ENCODE measurements at regions not wholly inside any gene's neighbourhood (a gene's known extent, or its start where the extent isn't known, plus 50 kb on each side); places are given as distances from the start of the nearest gene placed in this dataset.
"Not testable (repeated sequence)": the region's sequence is repeated elsewhere in the genome, so short reads cannot be mapped to it uniquely, and the experiment has no call there.

GRCh38 chr18:30684825-30685481 is 357.6 kb downstream of the DSC3 start:
- no peak for TF ChIP-seq CTCF (IDR thresholded peaks at IDR 0.05; ENCODE audit: control insufficient read depth, insufficient read depth, low read depth, low read length, missing control alignments)
- no peak for DNase-seq (ENCODE audit: low read depth)

GRCh38 chr18:30683836-30684235 is 358.7 kb downstream of the DSC3 start:
- TF ChIP-seq CTCF (IDR thresholded peaks at IDR 0.05; ENCODE audit: control insufficient read depth, insufficient read depth, low read depth, low read length, missing control alignments), result no peak
- no peak for DNase-seq (ENCODE audit: low read depth)
- H3K4me3 ChIP-seq (ENCODE audit: control insufficient read depth, low read depth, low read length), result no peak overlapping the region

More at GRCh38 chr18:30684825-30685481, 357.6 kb downstream of the DSC3 start:
- H3K4me3 ChIP-seq (ENCODE audit: control insufficient read depth, low read depth, low read length), result no peak overlapping the region

DNA sequence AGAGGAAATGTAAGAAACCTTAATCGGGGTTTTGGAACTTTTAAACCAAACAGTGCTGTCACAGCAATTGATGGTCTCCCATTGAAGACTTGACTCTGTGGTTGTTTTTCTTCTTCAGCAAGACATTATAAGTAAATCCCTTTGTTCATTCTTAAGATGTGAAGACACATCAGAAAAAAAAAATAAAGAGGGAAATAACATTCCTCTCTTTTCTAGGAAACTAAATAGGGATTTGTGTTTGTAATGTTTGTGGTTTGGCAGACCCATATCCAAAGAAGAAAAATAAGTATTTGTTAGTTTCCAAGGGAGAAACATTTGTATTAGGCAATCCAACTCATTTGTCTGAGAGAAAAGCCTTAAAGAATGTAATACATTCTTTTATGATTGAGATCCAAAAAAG is 359.9 kb downstream of the DSC3 start:
- no peak overlapping the region for H3K4me3 ChIP-seq (ENCODE audit: control insufficient read depth, low read depth, low read length)
- TF ChIP-seq CTCF (IDR thresholded peaks at IDR 0.05; ENCODE audit: control insufficient read depth, insufficient read depth, low read depth, low read length, missing control alignments), result no peak
- no peak for DNase-seq (ENCODE audit: low read depth)

DNA sequence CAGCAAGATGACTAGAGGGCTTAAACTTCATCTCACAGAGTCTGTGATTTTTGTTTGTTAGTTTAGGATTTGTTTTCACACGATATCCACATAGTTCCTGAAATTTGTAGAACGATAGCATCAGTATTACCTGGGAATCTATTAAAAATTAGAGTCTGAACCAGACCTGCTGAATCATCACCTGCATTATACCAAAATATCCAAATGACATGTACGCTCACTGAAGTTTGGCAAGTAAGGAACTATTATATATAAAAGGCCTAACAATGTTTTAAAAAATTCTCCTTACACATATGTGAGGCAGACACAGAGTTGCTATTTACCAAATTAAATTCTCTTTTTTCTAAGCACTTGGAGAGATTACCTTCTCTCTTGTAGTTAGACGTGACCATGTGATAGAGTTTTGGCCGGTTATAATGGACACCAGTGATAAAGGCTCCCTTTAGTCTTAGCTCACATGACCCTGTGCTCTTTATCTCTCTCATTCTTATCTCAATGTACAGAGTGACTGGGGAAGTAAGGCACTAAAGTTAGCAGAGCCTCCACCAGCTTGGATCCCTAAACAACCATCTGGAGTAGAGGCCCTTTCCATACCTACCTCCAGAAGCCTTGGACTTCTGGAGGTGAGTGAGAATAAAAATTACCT is 363.1 kb downstream of the DSC3 start:
- no peak for TF ChIP-seq CTCF (IDR thresholded peaks at IDR 0.05; ENCODE audit: control insufficient read depth, insufficient read depth, low read depth, low read length, missing control alignments)
- DNase-seq (ENCODE audit: low read depth), result no peak
- no peak overlapping the region for H3K4me3 ChIP-seq (ENCODE audit: control insufficient read depth, low read depth, low read length)

DNA sequence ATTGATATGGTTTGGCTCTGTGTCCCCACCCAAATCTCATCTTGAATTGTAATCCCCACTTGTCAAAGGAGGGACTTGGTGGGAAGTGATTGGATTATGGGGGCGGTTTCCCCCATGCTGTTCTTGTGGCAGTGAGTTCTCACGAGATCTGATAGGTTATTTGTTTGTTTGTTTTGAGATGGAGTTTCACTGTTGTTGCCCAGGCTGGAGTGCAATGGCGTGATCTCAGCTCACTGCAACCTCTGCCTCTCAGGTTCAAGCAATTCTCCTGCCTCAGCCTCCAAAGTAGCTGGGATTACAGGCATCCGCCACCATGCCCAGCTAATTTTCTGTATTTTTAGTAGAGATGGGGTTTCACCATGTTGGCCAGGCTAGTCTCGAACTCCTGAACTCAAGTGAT is 364.7 kb downstream of the DSC3 start:
- H3K4me3 ChIP-seq (ENCODE audit: control insufficient read depth, low read depth, low read length); DNase-seq (ENCODE audit: low read depth): not testable (repeated sequence)

GRCh38 chr18:30676053-30676480 is 366.5 kb downstream of the DSC3 start:
- no peak for DNase-seq (ENCODE audit: low read depth)

More at GRCh38 chr18:30676053-30676480, 366.5 kb downstream of the DSC3 start:
- TF ChIP-seq CTCF (IDR thresholded peaks at IDR 0.05; ENCODE audit: control insufficient read depth, insufficient read depth, low read depth, low read length, missing control alignments), result no peak
- H3K4me3 ChIP-seq (ENCODE audit: control insufficient read depth, low read depth, low read length), result no peak overlapping the region
